HuH-7 (cell line): ENCODE measurements at regions not wholly inside any gene's neighbourhood (a gene's known extent, or its start where the extent isn't known, plus 50 kb on each side); places are given as distances from the start of the nearest gene placed in this dataset.

Source experiments
- DNase-seq: peaks from one replicate; pipeline ENCODE4 v3.0.0; 2011; ENCODE audit warnings: low spot score

DNA sequence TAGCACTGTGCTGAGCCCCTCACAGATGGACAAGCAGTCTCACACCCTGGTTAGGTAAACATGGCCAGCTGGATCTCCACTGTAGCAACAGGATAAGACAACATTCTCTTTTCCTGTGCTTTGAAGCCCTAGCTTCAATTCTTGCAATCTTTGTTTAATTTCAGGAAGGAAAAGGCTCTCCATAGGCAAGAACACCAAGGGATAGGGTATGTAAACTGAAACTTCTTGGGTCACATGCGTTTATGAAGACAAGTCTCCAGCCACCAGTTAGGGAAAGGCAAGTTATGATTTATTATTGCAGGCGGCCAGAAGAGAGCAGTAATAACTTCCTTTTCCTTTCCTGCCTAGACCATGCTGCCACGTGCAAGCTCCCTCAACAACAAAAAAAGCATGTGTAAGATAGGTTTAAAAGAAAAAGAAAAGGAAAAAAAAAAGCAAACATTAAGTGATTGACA, 50.1 kb upstream of the POU5F2 start:
- DNase-seq = peak; percentile 19
